Hematopoietic multipotent progenitor cell (in vitro differentiated cells): ENCODE measurements at regions not wholly inside any gene's neighbourhood (a gene's known extent, or its start where the extent isn't known, plus 50 kb on each side); places are given as distances from the start of the nearest gene placed in this dataset.
"Not testable (repeated sequence)": the region's sequence is repeated elsewhere in the genome, so short reads cannot be mapped to it uniquely, and the experiment has no call there.

ENCODE experiments used
- DNase-seq, 3 donors: peaks; one replicate each; pipeline ENCODE4 v3.0.0-alpha.2; 2011 to 2015; ENCODE audit warnings: low read depth in 2 of 3, low spot score in 2 of 3

DNA sequence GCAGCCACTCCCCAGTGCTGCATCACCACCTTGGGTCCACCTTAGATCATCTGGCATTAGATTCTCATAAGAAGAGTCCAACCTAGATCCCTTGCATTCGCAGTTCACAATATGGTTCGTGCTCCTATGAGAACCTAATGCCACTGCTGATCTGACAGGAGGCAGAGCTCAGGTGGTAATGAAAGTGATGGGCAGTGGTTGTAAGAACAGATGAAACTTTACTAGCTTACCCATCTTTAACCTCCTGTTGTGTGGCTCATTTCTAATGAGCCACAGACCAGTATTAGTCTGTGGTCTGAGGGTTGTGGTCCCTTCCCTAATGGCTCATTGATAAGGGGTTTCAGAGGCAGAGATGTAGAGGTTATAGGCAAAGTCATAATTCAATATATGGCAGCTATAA is 615.9 kb upstream of the MIS18BP1 start:
- no peak for DNase-seq

DNA sequence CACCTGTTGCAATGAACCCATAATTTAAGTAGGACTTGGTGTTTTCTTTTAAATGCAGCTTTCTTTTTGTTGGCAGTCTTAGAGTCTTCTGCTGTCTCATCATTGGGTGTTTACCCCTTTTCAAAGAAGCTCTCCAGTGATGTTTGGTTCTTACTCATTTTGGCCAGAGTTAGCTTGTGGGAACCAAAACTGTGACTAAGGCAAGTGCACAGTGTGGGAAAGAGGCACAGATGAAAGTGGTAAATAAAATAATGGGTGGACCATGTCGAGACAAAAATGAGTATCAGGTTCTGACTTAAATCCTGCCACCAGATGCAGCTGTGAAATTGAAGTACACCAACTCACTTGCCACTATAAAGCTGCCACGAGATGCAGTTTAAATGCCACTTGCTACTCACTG is 615.4 kb upstream of the MIS18BP1 start:
- no peak for DNase-seq

GRCh38 chr14:45867046-45867894 is 614.3 kb upstream of the MIS18BP1 start:
- DNase-seq: no peak

GRCh38 chr14:45838597-45838996 is 585.6 kb upstream of the MIS18BP1 start:
- peak in 1 of 3 donors; percentile 1 for DNase-seq

DNA sequence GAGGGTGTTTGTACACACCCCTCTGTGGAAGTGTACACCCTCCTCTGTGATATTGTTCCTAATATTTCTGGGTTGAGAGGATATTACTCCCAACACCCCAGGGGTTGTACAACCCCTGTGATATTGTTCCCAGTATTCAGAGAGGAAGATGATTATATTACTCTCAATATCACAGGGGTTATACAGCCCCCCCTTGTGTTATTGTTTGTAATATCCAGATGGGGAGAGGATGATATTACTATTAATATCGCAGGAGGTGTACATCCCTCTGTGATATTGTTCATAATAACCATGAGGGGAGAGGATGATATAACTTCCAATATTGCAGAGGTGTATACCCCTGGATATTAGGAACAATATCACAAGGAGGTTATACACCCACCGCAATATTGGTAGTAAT is 566.1 kb upstream of the MIS18BP1 start:
- DNase-seq: no peak

- no peak for DNase-seq
These were observed 558.2 kb upstream of the MIS18BP1 start for GRCh38 chr14:45811155-45811554.

GRCh38 chr14:45810152-45810872 is 557.3 kb upstream of the MIS18BP1 start:
- peak in 2 of 3 donors; percentile 5 to 27 for DNase-seq

DNA sequence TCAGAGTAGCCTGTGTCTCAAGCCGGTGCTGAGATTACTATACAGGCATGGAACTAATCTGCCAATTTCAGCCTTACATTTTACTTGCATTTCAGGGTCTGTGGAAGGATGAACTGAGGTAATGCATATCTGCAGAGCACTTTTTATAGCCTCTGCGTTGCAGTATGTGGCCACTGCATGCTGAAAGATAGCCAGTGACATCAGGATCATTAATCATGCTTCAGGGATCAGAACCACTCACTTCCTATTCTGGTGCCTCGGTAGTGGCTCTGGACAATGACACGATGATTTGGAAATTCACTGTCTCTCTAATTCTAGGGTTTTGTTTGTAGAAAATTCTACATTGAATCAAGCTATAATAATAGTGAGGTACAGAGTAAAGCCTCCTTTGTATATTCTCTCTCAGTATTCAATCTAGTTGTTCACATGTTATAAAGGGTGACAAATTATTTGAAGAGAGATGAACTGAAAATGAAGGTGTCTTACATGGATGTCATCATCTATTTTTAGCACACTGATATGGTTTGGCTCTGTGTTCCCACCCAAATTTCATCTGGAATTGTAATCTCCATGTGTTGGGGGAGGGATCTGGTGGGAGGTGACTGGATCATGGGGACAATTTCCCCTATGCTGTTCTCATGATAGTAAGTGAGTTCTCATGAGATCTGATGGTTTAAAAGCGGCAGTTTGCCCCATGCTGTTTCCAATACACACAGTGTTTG is 554.3 kb upstream of the MIS18BP1 start:
- no peak for DNase-seq

GRCh38 chr14:45799511-45799910 is 546.5 kb upstream of the MIS18BP1 start:
- DNase-seq: no peak

- DNase-seq: no peak
These were observed 545.7 kb upstream of the MIS18BP1 start for GRCh38 chr14:45798659-45799058.

DNA sequence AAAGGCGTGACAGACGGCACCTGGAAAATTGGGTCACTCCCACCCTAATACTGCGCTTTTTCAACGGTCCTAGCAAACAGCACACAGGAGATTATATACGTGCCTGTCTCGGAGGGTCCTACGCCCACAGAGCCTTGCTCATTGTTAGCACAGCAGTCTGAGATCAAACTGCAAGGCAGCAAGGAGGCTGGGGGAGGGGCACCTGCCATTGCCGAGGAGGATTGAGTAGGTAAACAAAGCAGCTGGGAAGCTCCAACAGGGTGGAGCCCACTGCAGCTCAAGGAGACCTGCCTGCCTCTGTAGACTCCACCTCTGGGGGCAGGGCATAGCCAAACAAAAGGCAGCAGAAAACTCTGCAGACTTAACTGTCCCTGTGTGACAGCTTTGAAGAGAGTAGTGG is 543.0 kb upstream of the MIS18BP1 start:
- not testable (repeated sequence) for DNase-seq

DNA sequence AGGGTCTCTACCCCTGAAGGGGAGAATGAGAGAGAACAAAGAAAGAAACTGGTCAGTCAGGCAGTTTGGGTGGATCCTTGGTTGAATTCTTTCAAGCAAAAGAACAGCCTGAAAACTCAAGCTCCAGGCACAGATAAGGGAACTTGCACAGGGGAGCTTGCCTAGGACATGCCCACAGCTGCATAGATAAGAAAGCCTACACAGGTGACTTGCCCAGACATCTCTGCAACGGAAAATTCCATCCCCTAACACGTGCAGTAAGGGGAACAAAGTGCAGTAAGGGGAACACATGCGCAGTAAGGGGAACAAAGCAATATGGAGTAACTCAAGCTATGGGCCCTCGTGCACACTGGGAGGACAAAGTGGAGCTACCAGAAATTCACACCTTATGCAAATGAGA is 540.1 kb upstream of the MIS18BP1 start:
- no peak for DNase-seq

DNA sequence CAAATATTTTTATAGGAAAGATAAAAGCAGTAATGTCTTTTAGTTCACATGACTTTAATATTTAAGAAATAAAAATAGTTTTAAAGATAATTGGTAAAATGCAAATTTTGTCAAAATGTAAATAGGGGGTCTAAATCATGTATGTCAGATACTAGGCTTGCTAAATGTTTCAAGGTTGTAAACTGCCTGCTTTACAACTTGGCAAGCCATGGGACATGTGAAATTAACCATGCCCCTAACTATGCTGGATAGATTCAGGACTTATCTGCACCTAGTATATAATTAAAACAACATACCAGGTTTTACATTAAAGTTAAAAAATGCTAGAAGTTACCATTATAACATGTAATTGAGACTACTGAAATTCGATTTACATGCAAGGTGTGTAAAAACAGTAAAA is 537.3 kb upstream of the MIS18BP1 start:
- no peak for DNase-seq

DNA sequence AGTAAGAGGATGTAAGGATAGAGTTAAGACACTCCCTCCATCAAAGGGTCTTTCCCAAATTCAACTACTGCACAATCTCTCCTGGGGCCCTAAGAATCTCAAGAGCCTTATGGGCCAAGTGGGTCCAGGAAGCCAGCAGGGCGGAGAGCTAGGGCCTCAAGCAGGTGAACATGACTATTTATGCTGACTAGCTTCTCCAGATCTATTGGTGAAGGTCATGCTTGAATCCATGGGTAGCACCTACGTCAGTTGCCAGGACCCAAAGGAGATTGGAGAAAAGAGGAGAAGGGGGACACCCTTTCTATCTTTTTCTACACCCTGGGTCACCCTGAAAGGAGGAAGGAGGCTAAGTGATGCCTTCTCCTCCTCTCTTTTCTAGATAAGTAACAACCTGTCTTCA is 534.2 kb upstream of the MIS18BP1 start:
- DNase-seq: no peak

DNA sequence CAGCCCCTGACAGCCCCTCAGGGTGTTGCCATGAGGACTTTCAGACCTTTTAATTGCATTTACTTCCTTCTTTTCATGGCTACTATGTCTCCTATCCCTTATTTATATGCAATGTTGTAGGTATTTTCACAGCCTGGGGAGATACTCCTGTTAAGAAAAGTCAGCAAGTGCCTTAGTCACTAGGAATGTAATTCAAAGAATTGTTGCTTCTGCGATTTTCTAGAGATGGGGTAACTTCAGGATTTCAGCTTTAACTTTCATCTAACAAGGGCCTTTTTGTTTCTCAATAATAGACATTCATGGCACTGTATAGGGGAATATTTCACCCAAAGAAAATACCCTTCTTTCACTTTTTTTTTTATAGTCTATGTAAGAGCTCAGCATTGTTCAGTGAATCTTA is 533.3 kb upstream of the MIS18BP1 start:
- DNase-seq: no peak

GRCh38 chr14:45785240-45785639 is 532.2 kb upstream of the MIS18BP1 start:
- DNase-seq: no peak

DNA sequence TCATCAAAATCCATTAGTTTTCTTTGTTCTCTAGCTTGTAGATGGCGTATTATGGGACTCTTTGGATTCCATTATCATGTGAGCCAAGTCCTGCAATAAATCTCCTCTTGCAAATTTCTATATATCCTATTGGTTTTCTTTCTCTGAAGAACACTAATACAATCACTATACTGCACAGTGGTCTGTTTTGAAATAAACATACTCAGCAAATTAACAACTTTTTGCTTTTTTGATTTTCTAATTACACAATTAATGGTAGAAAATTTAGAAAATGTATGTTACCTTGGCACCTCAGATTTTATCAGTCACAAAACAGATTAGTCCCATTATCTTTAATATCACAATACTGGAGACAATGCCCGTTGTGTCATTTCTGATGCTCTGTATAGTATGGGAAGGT is 513.2 kb upstream of the MIS18BP1 start:
- no peak for DNase-seq

DNA sequence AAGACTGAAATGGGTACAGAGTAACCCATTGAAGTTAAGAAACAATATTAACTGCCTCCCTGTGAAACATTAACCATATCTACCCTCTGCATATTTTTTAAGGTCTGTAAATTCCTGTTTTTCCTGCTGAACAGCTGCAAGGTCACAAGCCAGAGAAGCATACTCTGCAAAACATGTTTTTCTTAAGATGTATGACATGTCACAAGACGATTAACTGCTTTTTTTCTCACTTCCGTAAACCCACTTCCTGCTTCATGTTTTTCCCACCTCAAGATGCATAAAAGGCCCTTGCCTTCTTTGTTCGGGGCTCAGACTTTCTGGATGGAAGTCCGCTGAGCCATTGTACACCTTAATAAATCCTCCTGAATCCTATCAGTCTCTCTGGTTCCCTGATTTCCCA is 504.7 kb upstream of the MIS18BP1 start:
- DNase-seq: no peak

GRCh38 chr14:45756412-45756811 is 503.4 kb upstream of the MIS18BP1 start:
- DNase-seq: not testable (repeated sequence)

- DNase-seq: no peak
These were observed 490.9 kb upstream of the MIS18BP1 start for GRCh38 chr14:45743884-45744283.

DNA sequence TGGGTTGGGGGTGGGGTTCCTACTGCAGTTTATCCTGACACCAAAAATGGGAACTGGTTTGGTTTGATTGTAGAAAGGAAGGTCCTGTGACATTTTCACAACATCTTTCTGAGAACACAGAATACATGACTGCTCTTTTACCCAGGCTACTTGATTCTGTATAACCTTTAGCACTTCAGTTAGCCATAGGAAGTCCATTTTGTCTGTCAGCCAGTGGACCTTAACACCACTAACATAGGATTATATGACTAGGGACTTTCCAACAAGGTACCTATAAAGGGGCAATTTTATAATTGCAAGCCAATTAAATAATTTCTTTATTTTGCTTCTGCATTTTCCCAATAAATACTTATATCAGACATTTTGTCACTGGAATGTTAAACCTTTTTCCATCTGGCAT is 489.2 kb upstream of the MIS18BP1 start:
- DNase-seq: no peak
